ENCODE measurements at regions not wholly inside any gene's neighbourhood (a gene's known extent, or its start where the extent isn't known, plus 50 kb on each side); places are given as distances from the start of the nearest gene placed in this dataset.
A peak's percentile ranks its signal among the peaks of the same experiment; 100 is the strongest.

DNA sequence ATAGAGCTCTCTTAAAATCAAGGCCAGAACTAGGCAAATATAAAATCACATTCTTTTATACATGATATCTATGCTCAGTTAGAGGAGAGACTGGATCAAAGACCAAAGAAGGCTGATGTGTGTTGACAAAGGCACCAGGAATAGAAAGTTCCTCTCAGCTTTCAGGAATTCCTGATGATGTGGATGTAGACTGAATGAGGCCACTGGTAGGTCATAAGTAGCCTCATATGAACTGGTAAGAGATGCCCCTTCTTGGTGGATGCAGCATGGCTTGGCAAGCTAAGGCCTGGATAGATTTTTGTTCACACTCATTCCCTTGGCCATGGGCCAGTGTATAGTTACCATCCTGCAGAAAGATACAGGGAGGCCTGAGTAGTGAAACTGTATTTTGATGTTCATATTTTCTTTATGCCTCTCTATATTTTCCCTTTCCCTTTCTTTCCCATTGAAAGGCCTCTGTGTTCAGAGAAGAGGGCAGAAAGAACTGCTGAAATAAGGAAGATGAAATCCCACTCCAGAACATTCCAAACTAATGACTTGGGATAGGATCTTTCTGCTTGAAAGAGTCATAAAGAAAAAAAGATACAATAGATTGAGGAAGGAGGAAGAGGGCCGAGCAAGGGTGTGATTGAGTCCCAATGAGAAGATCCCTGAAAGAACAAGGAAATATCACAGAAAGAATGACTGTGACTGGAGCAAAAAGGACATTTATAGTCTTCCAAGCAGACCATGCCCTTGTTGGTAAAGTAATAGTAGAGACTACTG lies 2182.7 kb upstream of the PIK3C3 start:
- H3K9me3 Mint-ChIP-seq = peaks cover 6 to 48% (median 7%) of the 10 kb centered on the region in 5 donors

DNA sequence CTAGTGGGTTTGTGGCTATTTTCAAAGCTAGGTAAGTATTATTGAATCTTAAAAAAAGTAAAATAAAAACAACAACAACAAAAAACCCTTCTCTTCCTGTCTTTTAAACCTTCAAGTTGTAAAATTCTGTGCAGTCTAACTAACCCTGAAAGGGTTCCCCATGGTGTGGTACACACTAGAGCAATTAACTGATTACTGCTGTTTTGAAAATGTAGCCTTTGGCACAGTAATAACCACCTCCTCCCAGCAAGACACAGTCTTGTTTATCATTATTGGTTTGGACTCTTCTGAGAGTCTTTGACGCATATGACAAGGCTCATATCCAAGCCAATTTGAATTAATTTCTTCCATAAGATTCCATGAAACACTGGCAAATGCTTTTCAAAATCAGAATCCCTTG lies 2184.6 kb upstream of the PIK3C3 start:
- Histone ChIP-seq H3K4me3 (ENCODE audit: low read length) (no peak overlapping the region), H3K9me3 (ENCODE audit: low read length) (no peaks in the 10 kb centered on the region), H3K36me3 (ENCODE audit: insufficient read depth, low read length) (no peaks in the 10 kb centered on the region), H3K27ac (ENCODE audit: low read depth, low read length) (no peak overlapping the region), H3K27me3 (ENCODE audit: insufficient read depth, low read length, poor library complexity, severe bottlenecking) (no peaks in the 10 kb centered on the region), H3K4me1 (ENCODE audit: insufficient read depth, low read length) (no peaks in the 10 kb centered on the region)
- Mint-ChIP-seq H3K27me3 (no peaks in the 10 kb centered on the region), H3K4me1 (no peaks in the 10 kb centered on the region), H3K27ac (no peak overlapping the region), H3K4me3 (no peak overlapping the region), H3K9me3 (peaks cover 4 to 44% (median 8%) of the 10 kb centered on the region in 5 donors), H3K36me3 (no peaks in the 10 kb centered on the region)
- no peak for DNase-seq
- ChIA-PET POLR2A (no interaction called here), CTCF (no interaction called here)

More for the DNA sequence above, 2182.7 kb upstream of the PIK3C3 start:
- Histone ChIP-seq H3K4me1 (ENCODE audit: insufficient read depth, low read length) (no peaks in the 10 kb centered on the region), H3K27ac (ENCODE audit: low read depth, low read length) (no peak overlapping the region), H3K36me3 (ENCODE audit: insufficient read depth, low read length) (no peaks in the 10 kb centered on the region), H3K27me3 (ENCODE audit: insufficient read depth, low read length, poor library complexity, severe bottlenecking) (no peaks in the 10 kb centered on the region), H3K9me3 (ENCODE audit: low read length) (no peaks in the 10 kb centered on the region), H3K4me3 (ENCODE audit: low read length) (no peak overlapping the region)
- Mint-ChIP-seq H3K27me3 (no peaks in the 10 kb centered on the region), H3K4me1 (no peaks in the 10 kb centered on the region), H3K36me3 (no peaks in the 10 kb centered on the region), H3K4me3 (peak overlapping the region in 1 of 7 donors; percentile 38), H3K27ac (no peak overlapping the region)
- CTCF ChIA-PET = no interaction called here
- POLR2A ChIA-PET = no interaction called here
- DNase-seq = no peak

DNA sequence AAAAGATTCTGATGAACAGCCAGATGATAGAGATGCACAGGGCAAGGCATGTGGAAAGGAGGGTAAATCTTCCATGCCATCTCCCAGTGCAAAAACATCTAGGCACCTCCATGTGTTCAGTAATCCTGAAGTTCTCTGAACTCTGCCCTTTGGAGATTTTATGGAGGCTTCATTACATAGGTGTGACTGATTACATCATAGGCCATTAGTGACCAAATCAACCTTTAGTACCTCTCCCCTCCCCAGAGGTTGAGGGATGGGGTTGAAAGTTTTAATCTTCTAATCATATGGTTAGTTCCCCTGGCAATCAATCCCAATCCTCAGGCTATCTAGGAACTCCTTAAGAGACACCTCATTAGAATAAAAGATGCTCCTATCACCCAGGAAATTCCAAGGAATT lies 2190.2 kb upstream of the PIK3C3 start:
- Mint-ChIP-seq H3K4me1 (no peaks in the 10 kb centered on the region), H3K36me3 (no peaks in the 10 kb centered on the region), H3K27me3 (no peaks in the 10 kb centered on the region), H3K9me3 (peaks cover 3 to 16% (median 9%) of the 10 kb centered on the region in 5 donors), H3K27ac (no peak overlapping the region), H3K4me3 (no peak overlapping the region)
- CTCF ChIA-PET = no interaction called here
- Histone ChIP-seq H3K4me3 (ENCODE audit: low read length) (no peak overlapping the region), H3K9me3 (ENCODE audit: low read length) (no peaks in the 10 kb centered on the region), H3K4me1 (ENCODE audit: insufficient read depth, low read length) (no peaks in the 10 kb centered on the region), H3K27me3 (ENCODE audit: insufficient read depth, low read length, poor library complexity, severe bottlenecking) (no peaks in the 10 kb centered on the region), H3K36me3 (ENCODE audit: insufficient read depth, low read length) (no peaks in the 10 kb centered on the region), H3K27ac (ENCODE audit: low read depth, low read length) (no peak overlapping the region)
- DNase-seq = no peak
- POLR2A ChIA-PET = no interaction called here

DNA sequence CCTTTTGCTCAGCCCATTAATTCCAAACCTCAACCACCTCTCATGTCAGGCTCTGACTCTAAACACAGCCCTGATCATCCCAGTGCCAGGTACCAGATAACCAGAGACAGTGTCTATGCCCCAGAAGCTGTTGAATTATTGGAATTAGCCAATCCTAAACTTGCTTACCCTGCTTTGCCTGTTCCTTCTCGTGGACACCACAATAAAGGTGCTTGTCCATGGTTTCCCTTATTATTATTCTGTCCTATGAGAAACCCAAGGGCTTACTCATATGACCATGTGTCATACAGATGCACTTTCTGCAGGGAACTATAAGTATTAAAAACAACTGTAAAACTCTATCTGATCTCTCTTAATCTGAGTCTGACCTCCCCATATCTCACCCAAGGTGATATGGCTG lies 2193.8 kb upstream of the PIK3C3 start:
- H3K27ac ChIP-seq (ENCODE audit: low read depth, low read length) = no peak overlapping the region
- no peaks in the 10 kb centered on the region for H3K36me3 Mint-ChIP-seq
- DNase-seq = no peak
- H3K9me3 ChIP-seq (ENCODE audit: low read length) = no peaks in the 10 kb centered on the region
- H3K4me3 ChIP-seq (ENCODE audit: low read length) = no peak overlapping the region
- peaks cover 9 to 14% (median 12%) of the 10 kb centered on the region in 5 donors for H3K9me3 Mint-ChIP-seq
- no peaks in the 10 kb centered on the region for H3K27me3 ChIP-seq (ENCODE audit: insufficient read depth, low read length, poor library complexity, severe bottlenecking)
- H3K4me1 ChIP-seq (ENCODE audit: insufficient read depth, low read length) = no peaks in the 10 kb centered on the region
- ChIA-PET POLR2A (no interaction called here), CTCF (no interaction called here)
- H3K27ac Mint-ChIP-seq = no peak overlapping the region
- no peaks in the 10 kb centered on the region for H3K27me3 Mint-ChIP-seq
- H3K4me1 Mint-ChIP-seq = no peaks in the 10 kb centered on the region
- no peaks in the 10 kb centered on the region for H3K36me3 ChIP-seq (ENCODE audit: insufficient read depth, low read length)
- H3K4me3 Mint-ChIP-seq = no peak overlapping the region

DNA sequence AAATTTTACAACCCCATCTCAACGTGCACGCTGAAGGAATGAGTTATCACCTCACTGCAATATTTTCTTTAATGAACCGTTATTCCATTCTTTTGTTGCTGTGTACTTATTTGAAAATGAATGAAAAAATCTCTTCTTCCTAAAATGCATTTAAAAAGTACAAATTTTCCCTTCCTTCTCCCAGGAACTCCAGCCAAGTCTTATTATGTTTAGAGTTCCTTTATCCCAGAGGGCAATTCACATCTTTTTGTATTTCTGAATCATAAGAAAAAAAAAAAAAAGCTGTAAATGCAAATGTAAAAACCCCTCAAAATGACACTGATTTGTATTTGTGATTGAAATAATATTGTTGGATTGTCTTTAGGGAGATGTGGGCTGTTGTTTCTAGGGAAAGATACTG lies 2194.3 kb upstream of the CELF4 start:
- Mint-ChIP-seq H3K27me3 (no peaks in the 10 kb centered on the region), H3K27ac (no peak overlapping the region), H3K4me1 (no peaks in the 10 kb centered on the region), H3K4me3 (no peak overlapping the region), H3K9me3 (peaks cover 9 to 16% (median 10%) of the 10 kb centered on the region in 5 donors), H3K36me3 (no peaks in the 10 kb centered on the region)
- ChIA-PET CTCF (no interaction called here), POLR2A (no interaction called here)
- H3K36me3 ChIP-seq (ENCODE audit: insufficient read depth, low read length) = no peaks in the 10 kb centered on the region
- no peak for DNase-seq
- H3K27me3 ChIP-seq (ENCODE audit: insufficient read depth, low read length, poor library complexity, severe bottlenecking) = no peaks in the 10 kb centered on the region
- no peaks in the 10 kb centered on the region for H3K9me3 ChIP-seq (ENCODE audit: low read length)
- no peaks in the 10 kb centered on the region for H3K4me1 ChIP-seq (ENCODE audit: insufficient read depth, low read length)
- no peak overlapping the region for H3K4me3 ChIP-seq (ENCODE audit: low read length)
- no peak overlapping the region for H3K27ac ChIP-seq (ENCODE audit: low read depth, low read length)

DNA sequence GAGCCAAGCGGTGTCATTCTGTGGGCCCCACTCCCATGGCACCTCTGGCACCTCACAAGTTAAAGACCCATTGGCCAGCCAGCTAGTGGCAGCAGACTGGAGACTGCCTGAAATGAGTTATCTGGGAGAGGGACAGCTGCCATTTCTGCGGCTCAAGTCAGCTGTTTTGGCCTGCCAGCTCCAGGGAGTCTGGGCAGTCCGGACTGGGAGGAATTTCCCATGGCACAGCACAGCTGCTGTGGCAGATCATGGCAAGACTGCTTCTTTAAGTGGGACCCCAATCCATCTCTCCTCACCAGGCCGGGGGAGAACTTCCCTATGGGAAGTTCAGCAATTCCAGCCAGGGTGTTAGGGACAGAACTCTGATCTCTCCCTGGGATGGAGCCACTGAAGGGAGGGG lies 2187.6 kb upstream of the CELF4 start:
- DNase-seq = no peak
- CTCF ChIA-PET = no interaction called here
- no peaks in the 10 kb centered on the region for H3K4me1 ChIP-seq (ENCODE audit: insufficient read depth, low read length)
- H3K36me3 Mint-ChIP-seq = no peaks in the 10 kb centered on the region
- no peaks in the 10 kb centered on the region for H3K4me1 Mint-ChIP-seq
- no peak overlapping the region for H3K4me3 ChIP-seq (ENCODE audit: low read length)
- H3K9me3 Mint-ChIP-seq = peaks cover 8 to 33% (median 12%) of the 10 kb centered on the region in 5 donors
- POLR2A ChIA-PET = no interaction called here
- no peaks in the 10 kb centered on the region for H3K9me3 ChIP-seq (ENCODE audit: low read length)
- no peak overlapping the region for H3K27ac Mint-ChIP-seq
- peaks cover 0 to 2% of the 10 kb centered on the region in 2 donors for H3K27me3 Mint-ChIP-seq
- H3K27ac ChIP-seq (ENCODE audit: low read depth, low read length) = no peak overlapping the region
- H3K27me3 ChIP-seq (ENCODE audit: insufficient read depth, low read length, poor library complexity, severe bottlenecking) = no peaks in the 10 kb centered on the region
- no peak overlapping the region for H3K4me3 Mint-ChIP-seq
- no peaks in the 10 kb centered on the region for H3K36me3 ChIP-seq (ENCODE audit: insufficient read depth, low read length)

DNA sequence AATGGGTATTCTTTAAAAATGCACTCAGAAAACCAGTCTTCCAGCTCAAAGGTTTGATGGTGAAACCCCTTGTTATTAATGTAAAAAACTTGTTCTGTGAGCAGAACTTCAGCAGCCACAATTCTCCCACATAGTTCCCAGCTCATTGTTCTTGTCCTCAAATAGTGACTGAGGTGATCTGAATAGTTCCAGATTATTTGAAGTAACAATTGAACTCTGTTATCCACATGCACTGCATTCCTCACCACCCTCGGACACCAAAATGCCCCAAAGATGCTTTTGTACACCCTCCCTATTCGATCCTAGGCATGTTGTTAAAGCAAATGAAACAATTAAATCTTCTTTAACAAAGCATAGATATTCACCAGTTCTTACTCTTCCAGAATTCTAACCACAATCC lies 2186.8 kb upstream of the CELF4 start:
- no peaks in the 10 kb centered on the region for H3K36me3 ChIP-seq (ENCODE audit: insufficient read depth, low read length)
- no peak overlapping the region for H3K27ac ChIP-seq (ENCODE audit: low read depth, low read length)
- Mint-ChIP-seq H3K36me3 (no peaks in the 10 kb centered on the region), H3K4me1 (no peaks in the 10 kb centered on the region), H3K9me3 (peaks cover 6 to 37% (median 12%) of the 10 kb centered on the region in 5 donors), H3K4me3 (no peak overlapping the region), H3K27ac (no peak overlapping the region), H3K27me3 (peaks cover 0 to 2% of the 10 kb centered on the region in 2 donors)
- POLR2A ChIA-PET = no interaction called here
- H3K27me3 ChIP-seq (ENCODE audit: insufficient read depth, low read length, poor library complexity, severe bottlenecking) = no peaks in the 10 kb centered on the region
- no peaks in the 10 kb centered on the region for H3K9me3 ChIP-seq (ENCODE audit: low read length)
- no peaks in the 10 kb centered on the region for H3K4me1 ChIP-seq (ENCODE audit: insufficient read depth, low read length)
- DNase-seq = no peak
- no peak overlapping the region for H3K4me3 ChIP-seq (ENCODE audit: low read length)
- CTCF ChIA-PET = no interaction called here

DNA sequence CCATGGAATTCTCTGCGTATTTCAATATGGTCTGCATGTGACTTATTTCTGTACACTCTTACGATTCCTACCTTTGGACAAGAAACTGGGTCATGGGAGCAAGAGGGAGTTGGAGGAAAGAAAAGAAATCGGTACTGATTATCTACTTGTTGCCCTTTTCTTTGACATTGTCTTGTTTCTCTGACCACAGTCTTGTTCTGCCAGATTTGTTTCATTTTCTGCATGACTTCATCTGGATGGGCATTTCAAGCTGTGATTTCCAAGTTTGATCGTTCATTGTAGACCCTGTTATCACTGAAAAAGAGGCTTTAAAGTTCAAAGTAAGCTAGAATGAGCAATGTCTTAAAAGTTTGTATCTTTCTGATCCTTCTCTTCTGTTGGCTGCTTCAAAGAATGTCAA lies 2186.3 kb upstream of the CELF4 start:
- Histone ChIP-seq H3K27ac (ENCODE audit: low read depth, low read length) (no peak overlapping the region), H3K36me3 (ENCODE audit: insufficient read depth, low read length) (no peaks in the 10 kb centered on the region), H3K4me1 (ENCODE audit: insufficient read depth, low read length) (no peaks in the 10 kb centered on the region), H3K27me3 (ENCODE audit: insufficient read depth, low read length, poor library complexity, severe bottlenecking) (no peaks in the 10 kb centered on the region), H3K9me3 (ENCODE audit: low read length) (no peaks in the 10 kb centered on the region), H3K4me3 (ENCODE audit: low read length) (no peak overlapping the region)
- peaks cover 0 to 2% of the 10 kb centered on the region in 2 donors for H3K27me3 Mint-ChIP-seq
- H3K9me3 Mint-ChIP-seq = peaks cover 7 to 37% (median 11%) of the 10 kb centered on the region in 5 donors
- no peak overlapping the region for H3K4me3 Mint-ChIP-seq
- ChIA-PET CTCF (no interaction called here), POLR2A (no interaction called here)
- no peaks in the 10 kb centered on the region for H3K36me3 Mint-ChIP-seq
- H3K27ac Mint-ChIP-seq = no peak overlapping the region
- DNase-seq = no peak
- H3K4me1 Mint-ChIP-seq = no peaks in the 10 kb centered on the region

Data from CD8-positive, alpha-beta memory T cell (primary cell).